OCI-LY7 (cell line): ENCODE measurements at regions not wholly inside any gene's neighbourhood (a gene's known extent, or its start where the extent isn't known, plus 50 kb on each side); places are given as distances from the start of the nearest gene placed in this dataset.

Experiments used
- CTCF ChIP-seq: fragments of 200-600 bp; sonication (generic); conservative IDR thresholded peaks from 2 replicates; pipeline ENCODE4 v1.5.1; 2014; ENCODE audit warnings: mild to moderate bottlenecking, antibody characterized with exemption, low read length, moderate library complexity, mixed read lengths
- EZH2phosphoT487 ChIP-seq: fragments of 200-600 bp; sonication (generic); IDR thresholded peaks from 2 replicates; pipeline ENCODE4 v1.6.1; 2018; ENCODE audit warnings: low read depth, borderline replicate concordance, mild to moderate bottlenecking, mixed run types, antibody characterized with exemption, low read length, moderate library complexity, mixed read lengths

- TF ChIP-seq CTCF (no peak), EZH2phosphoT487 (no peak)
Observed at GRCh38 chr22:47621253-47621652, 858.8 kb downstream of the TBC1D22A start.
